HepG2 (cell line): ENCODE measurements at regions not wholly inside any gene's neighbourhood (a gene's known extent, or its start where the extent isn't known, plus 50 kb on each side); places are given as distances from the start of the nearest gene placed in this dataset.

ENCODE experiments used
- ATAC-seq: fragments of 200-7000 bp; cut with Tn5 transposase; 3 replicates; pipeline ENCODE4 v1.9.1; 2020; ENCODE audit warnings: mild to moderate bottlenecking, moderate library complexity
- BruUV-seq: library from RNA; stranded (reverse); fragments of 400-500 nt; replicated peaks from 2 replicates; lab custom pipeline; 2021; lab: Mats Ljungman, UMichigan
- CTCF ChIA-PET: fragments of 300-600 bp; formaldehyde crosslinking; extraction: SDS; loops from one replicate; lab custom pipeline; 2021; ENCODE audit warnings: low total read pairs, inconsistent platforms, low intra/inter-chr PET ratio; lab: Yijun Ruan, JAX
- POLR2A ChIA-PET: fragments of 350-600 bp; sonication (Branson Sonifier 250); formaldehyde crosslinking; loops from one replicate; lab custom pipeline; 2020; ENCODE audit warnings: antibody characterized with exemption, inconsistent platforms; lab: Yijun Ruan, JAX
- DNase-seq: peaks from one replicate; pipeline ENCODE4 v3.0.0-alpha.2; 2015; ENCODE audit warnings: low spot score
- FAIRE-seq: peaks from 3 replicates; lab custom pipeline; 2011; peaks lifted over from hg19 to GRCh38; lab: Jason Lieb, UNC
- H2AFZ ChIP-seq: one replicate; pipeline ENCODE4 v1.6.1; 2011; ENCODE audit warnings: low read length, inconsistent platforms
- H3K27ac ChIP-seq: fragments of 300-600 bp; 3 replicates; pipeline ENCODE4 v1.8.0; 2011; ENCODE audit warnings: mixed run types, mild to moderate bottlenecking, mixed read lengths, low read length, inconsistent platforms; ENCODE audit not compliant: insufficient read depth; ENCODE audit errors: extremely low read length
- H3K27me3 ChIP-seq, 2 experiments: fragments of 200-600 bp in 1 of 2; 2 replicates in 1 of 2; 3 replicates in 1 of 2; pipeline versions ENCODE4 v1.6.0 to v1.8.0; 2011; ENCODE audit warnings: low read length in 2 of 2, mild to moderate bottlenecking in 2 of 2, moderate library complexity in 2 of 2, inconsistent platforms in 1 of 2; ENCODE audit not compliant: insufficient read depth in 2 of 2, control insufficient read depth in 1 of 2
- H3K36me3 ChIP-seq, 2 experiments: fragments of 200-600 bp in 1 of 2; replicated peaks in 1 of 2; 2 replicates in 1 of 2; 3 replicates in 1 of 2; pipeline versions ENCODE4 v1.5.1 to v1.8.0; 2011; ENCODE audit warnings: low read length in 2 of 2, inconsistent platforms in 1 of 2; ENCODE audit not compliant: insufficient read depth in 2 of 2, control insufficient read depth in 1 of 2
- H3K4me1 ChIP-seq: 2 replicates; pipeline ENCODE4 v1.5.1; 2012; ENCODE audit warnings: low read length, inconsistent platforms; ENCODE audit not compliant: insufficient read depth
- H3K4me2 ChIP-seq: 2 replicates; pipeline ENCODE4 v1.6.0; 2011; ENCODE audit warnings: low read depth, low read length, inconsistent platforms
- H3K4me3 ChIP-seq, 3 experiments: fragments of 200-600 bp in 1 of 3; sonication (generic), shearing (Covaris generic) in 1 of 3; replicated peaks in 1 of 3; 2 replicates each; pipeline ENCODE4 v1.5.1; 2011 to 2016; ENCODE audit warnings: low read length in 3 of 3, inconsistent platforms in 2 of 3, low read depth in 2 of 3, mild to moderate bottlenecking in 2 of 3, control low read depth in 1 of 3, mixed read lengths in 1 of 3; ENCODE audit not compliant: insufficient read depth in 1 of 3
- H3K79me2 ChIP-seq: one replicate; pipeline ENCODE4 v1.6.1; 2011; ENCODE audit warnings: low read length, inconsistent platforms; ENCODE audit not compliant: insufficient read depth
- H3K9ac ChIP-seq: 2 replicates; pipeline ENCODE4 v1.6.0; 2011; ENCODE audit warnings: mild to moderate bottlenecking, low read depth, low read length, inconsistent platforms; ENCODE audit not compliant: insufficient read depth
- H3K9me3 ChIP-seq: 2 replicates; pipeline ENCODE4 v1.5.1; 2012; ENCODE audit warnings: mild to moderate bottlenecking, low read length
- H4K20me1 ChIP-seq: 2 replicates; pipeline ENCODE4 v1.6.0; 2011; ENCODE audit warnings: inconsistent platforms, mild to moderate bottlenecking, low read length, moderate library complexity; ENCODE audit not compliant: insufficient read depth
- ATF4 ChIP-seq, 2 experiments: fragments of 450-650 bp in 1 of 2; sonication (generic) in 1 of 2; formaldehyde crosslinking; IDR thresholded peaks; 2 replicates each; pipeline versions ENCODE4 v1.5.0 to v1.8.0; 2020 to 2022; ENCODE audit warnings: mild to moderate bottlenecking in 1 of 2, missing genetic modification reagents in 1 of 2
- ATRX ChIP-seq: sonication (generic); formaldehyde crosslinking; IDR thresholded peaks from 2 replicates; pipeline ENCODE4 v1.4.0; 2020; ENCODE audit warnings: missing genetic modification reagents, borderline replicate concordance
- ETV6 ChIP-seq: sonication (generic); formaldehyde crosslinking; conservative IDR thresholded peaks from 2 replicates; pipeline ENCODE4 v1.4.0; 2020; ENCODE audit warnings: missing genetic modification reagents
- GLI4 ChIP-seq: sonication (generic); formaldehyde crosslinking; IDR thresholded peaks from 2 replicates; pipeline ENCODE4 v1.5.1; 2020; ENCODE audit warnings: missing genetic modification reagents, mild to moderate bottlenecking, moderate library complexity, borderline replicate concordance
- GLMP ChIP-seq: sonication (generic); formaldehyde crosslinking; IDR thresholded peaks from 2 replicates; pipeline ENCODE4 v1.9.0; 2021; ENCODE audit warnings: missing genetic modification reagents, mild to moderate bottlenecking, borderline replicate concordance
- HNRNPK ChIP-seq: fragments of 200-400 bp; formaldehyde crosslinking; IDR thresholded peaks from 2 replicates; pipeline ENCODE4 v1.6.1; 2018; ENCODE audit warnings: low read length, low read depth, moderate library complexity, mild to moderate bottlenecking; ENCODE audit not compliant: poor library complexity, severe bottlenecking
- MIER3 ChIP-seq: IDR thresholded peaks from 2 replicates; pipeline ENCODE4 v1.6.1; 2016; ENCODE audit warnings: missing compliant biosample characterization, borderline replicate concordance
- MTF2 ChIP-seq: sonication (generic); formaldehyde crosslinking; IDR thresholded peaks from 2 replicates; pipeline ENCODE4 v1.5.0; 2020; ENCODE audit warnings: missing genetic modification reagents, borderline replicate concordance
- NKX3-1 ChIP-seq: sonication (generic); formaldehyde crosslinking; IDR thresholded peaks from 2 replicates; pipeline ENCODE4 v1.5.0; 2020; ENCODE audit warnings: missing genetic modification reagents
- SIX1 ChIP-seq: sonication (generic); formaldehyde crosslinking; IDR thresholded peaks from 2 replicates; pipeline ENCODE4 v1.4.0; 2020; ENCODE audit warnings: missing genetic modification reagents, borderline replicate concordance
- U2AF2 ChIP-seq: fragments of 200-400 bp; formaldehyde crosslinking; IDR thresholded peaks from 2 replicates; pipeline ENCODE4 v1.6.1; 2017; ENCODE audit warnings: low read depth, mild to moderate bottlenecking, low read length
- YY1 ChIP-seq: IDR thresholded peaks from 2 replicates; pipeline ENCODE4 v1.6.1; 2011; ENCODE audit warnings: low read length, low read depth, moderate library complexity, mild to moderate bottlenecking; ENCODE audit not compliant: insufficient read depth, insufficient replicate concordance
- ZNF496 ChIP-seq: sonication (generic); formaldehyde crosslinking; IDR thresholded peaks from 2 replicates; pipeline ENCODE4 v1.8.1; 2023; ENCODE audit warnings: mild to moderate bottlenecking, moderate library complexity, missing genetic modification reagents; ENCODE audit not compliant: insufficient replicate concordance
- ZNF503 ChIP-seq: sonication (generic); formaldehyde crosslinking; IDR thresholded peaks from 2 replicates; pipeline ENCODE4 v1.4.0; 2020; ENCODE audit warnings: missing genetic modification reagents
- ZNF598 ChIP-seq: sonication (generic); formaldehyde crosslinking; IDR thresholded peaks from 2 replicates; pipeline ENCODE4 v1.5.1; 2020; ENCODE audit warnings: mild to moderate bottlenecking, missing genetic modification reagents, borderline replicate concordance
- ZNF615 ChIP-seq: sonication (generic); formaldehyde crosslinking; IDR thresholded peaks from 2 replicates; pipeline ENCODE4 v1.5.0; 2020; ENCODE audit warnings: mild to moderate bottlenecking, missing genetic modification reagents, borderline replicate concordance
- WGBS: methylation state at CpG from one replicate; pipeline ENCODE4 v1.1.6; 2017; ENCODE audit warnings: low lambda C conversion rate; 5-methylcytosine and 5-hydroxymethylcytosine counted together
- in situ Hi-C: cut with HindIII; loops from 2 replicates; pipeline ENCODE4 v1.10.0; 2017; ENCODE audit warnings: low pct_unique_long_range_greater_than_20kb; ENCODE audit not compliant: extremely low pct_ligation_motif_present
- intact Hi-C: fragments of 100-400 bp; cut with micrococcal nuclease; formaldehyde crosslinking; loops from one replicate; pipeline ENCODE4 v1.10.0; 2022; ENCODE audit not compliant: unreplicated experiment

- Histone ChIP-seq H2AFZ (no peak overlapping the region), H4K20me1 (no peaks in the 10 kb centered on the region), H3K27me3 (no peaks in the 10 kb centered on the region), H3K27ac (no peak overlapping the region), H3K4me3 (no peak overlapping the region), H3K4me2 (no peak overlapping the region), H3K4me1 (no peaks in the 10 kb centered on the region), H3K36me3 (no peaks in the 10 kb centered on the region), H3K9ac (no peak overlapping the region), H3K79me2 (no peaks in the 10 kb centered on the region), H3K9me3 (no peaks in the 10 kb centered on the region)
- TF ChIP-seq MTF2 (CRISPR knock-in tag): no peak
- TF ChIP-seq U2AF2: 0 out of 2 replicates have a peak, but pooled peaks have one; percentile 49
- WGBS: 3% methylated on average over 2 of the region's 2 CpGs
- POLR2A ChIA-PET: no interaction called here
- no TSS peak for BruUV-seq
- DNase-seq (no peak), FAIRE-seq (peak; percentile 58), ATAC-seq (peak; percentile 50)
- in situ Hi-C loops: no loop called here
- intact Hi-C loops: no loop called here
- CTCF ChIA-PET: no interaction called here
These were observed 406.2 kb upstream of the CWC22 start for GRCh38 chr2:180413336-180413735.

- Histone ChIP-seq H2AFZ (no peak overlapping the region), H3K4me1 (no peaks in the 10 kb centered on the region), H3K27ac (no peak overlapping the region), H3K79me2 (no peaks in the 10 kb centered on the region), H3K9me3 (no peaks in the 10 kb centered on the region), H3K4me2 (no peak overlapping the region), H4K20me1 (no peaks in the 10 kb centered on the region), H3K4me3 (no peak overlapping the region), H3K27me3 (no peaks in the 10 kb centered on the region), H3K36me3 (no peaks in the 10 kb centered on the region), H3K9ac (no peak overlapping the region)
- ChIA-PET CTCF (no interaction called here), POLR2A (no interaction called here)
- FAIRE-seq: no peak
- BruUV-seq: no TSS peak
- ATAC-seq: no peak
- no peak for DNase-seq
- in situ Hi-C loops (no loop called here), intact Hi-C loops (no loop called here)
- 12% methylated on average over 4 of the region's 4 CpGs for WGBS
- no peak for TF ChIP-seq NKX3-1 (CRISPR knock-in tag)
- TF ChIP-seq SIX1: no peak
- no peak for TF ChIP-seq MIER3 (CRISPR knock-in tag)
- TF ChIP-seq ZNF598: no peak
- TF ChIP-seq GLI4 (CRISPR knock-in tag): no peak
- no peak for TF ChIP-seq ZNF496 (CRISPR knock-in tag)
- TF ChIP-seq GLMP (CRISPR knock-in tag): no peak
- TF ChIP-seq YY1: no peak
- no peak for TF ChIP-seq ATRX (CRISPR knock-in tag)
- TF ChIP-seq ZNF615 (CRISPR knock-in tag): no peak
- TF ChIP-seq HNRNPK: no peak
- no peak for TF ChIP-seq ETV6 (CRISPR knock-in tag)
- no peak for TF ChIP-seq ZNF503 (CRISPR knock-in tag)
- no peak for TF ChIP-seq ATF4 (CRISPR knock-in tag; IDR thresholded peaks at IDR 0.05)
These were observed 405.1 kb upstream of the CWC22 start for GRCh38 chr2:180412219-180412618.
